ENCODE measurements at regions not wholly inside any gene's neighbourhood (a gene's known extent, or its start where the extent isn't known, plus 50 kb on each side); places are given as distances from the start of the nearest gene placed in this dataset.

GRCh38 chr9:29214154-29214689 is 1640.9 kb upstream of the C9orf72 start (continued):
- TF ChIP-seq ATF2 (IDR thresholded peaks at IDR 0.05; ENCODE audit: low read length), result no peak
- TF ChIP-seq PHF8 (conservative IDR thresholded peaks at IDR 0.05; ENCODE audit: low read depth, low read length), result no peak
- no peak for TF ChIP-seq RNF2 (IDR thresholded peaks at IDR 0.05; ENCODE audit: borderline replicate concordance, low read depth, low read length, missing control alignments, poor library complexity, severe bottlenecking)
- no peak for TF ChIP-seq TCF12 (IDR thresholded peaks at IDR 0.05; ENCODE audit: low read depth, low read length)
- TF ChIP-seq, protein P1, sequence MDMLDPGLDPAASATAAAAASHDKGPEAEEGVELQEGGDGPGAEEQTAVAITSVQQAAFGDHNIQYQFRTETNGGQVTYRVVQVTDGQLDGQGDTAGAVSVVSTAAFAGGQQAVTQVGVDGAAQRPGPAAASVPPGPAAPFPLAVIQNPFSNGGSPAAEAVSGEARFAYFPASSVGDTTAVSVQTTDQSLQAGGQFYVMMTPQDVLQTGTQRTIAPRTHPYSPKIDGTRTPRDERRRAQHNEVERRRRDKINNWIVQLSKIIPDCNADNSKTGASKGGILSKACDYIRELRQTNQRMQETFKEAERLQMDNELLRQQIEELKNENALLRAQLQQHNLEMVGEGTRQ (IDR thresholded peaks at IDR 0.05; ENCODE audit: low read length), result no peak
- peak; percentile 60; the same call in 1 of the 2 replicates for TF ChIP-seq TAF1 (IDR thresholded peaks at IDR 0.05; ENCODE audit: low read depth, low read length)
- TF ChIP-seq CBX8 (IDR thresholded peaks at IDR 0.05; ENCODE audit: borderline replicate concordance, low read depth, low read length), result no peak
- peak; percentile 79 for TF ChIP-seq ASH2L (IDR thresholded peaks at IDR 0.05; ENCODE audit: low read length)
